PFSK-1 (cell line): ENCODE measurements at regions not wholly inside any gene's neighbourhood (a gene's known extent, or its start where the extent isn't known, plus 50 kb on each side); places are given as distances from the start of the nearest gene placed in this dataset.
A peak's percentile ranks its signal among the peaks of the same experiment; 100 is the strongest.

Experiments used
- FOXP2 ChIP-seq: optimal IDR thresholded peaks from 2 replicates; pipeline ENCODE3; 2011; ENCODE audit warnings: borderline replicate concordance, control low read depth, inconsistent platforms; ENCODE audit not compliant: insufficient read depth; ENCODE audit errors: extremely low read length, extremely low read depth
- POLR2AphosphoS5 ChIP-seq: IDR thresholded peaks from 2 replicates; pipeline ENCODE4 v1.6.1; 2012; ENCODE audit warnings: low read depth, mild to moderate bottlenecking, control low read depth, low read length, moderate library complexity
- SIN3A ChIP-seq: IDR thresholded peaks from 2 replicates; pipeline ENCODE4 v1.6.1; 2012; ENCODE audit warnings: mild to moderate bottlenecking, low read length, moderate library complexity, borderline replicate concordance; ENCODE audit not compliant: insufficient read depth
- TAF1 ChIP-seq: IDR thresholded peaks from 2 replicates; pipeline ENCODE4 v1.6.1; 2012; ENCODE audit warnings: low read length, control low read depth, borderline replicate concordance; ENCODE audit not compliant: insufficient read depth
- TF ChIP-seq, protein P1 (sequence below), 2 experiments: IDR thresholded peaks; 2 replicates each; pipeline versions ENCODE4 v1.6.1 to v1.8.0; 2011 to 2012; ENCODE audit warnings: low read depth in 2 of 2, low read length in 2 of 2, control low read depth in 1 of 2, inconsistent platforms in 1 of 2, mild to moderate bottlenecking in 1 of 2, moderate library complexity in 1 of 2; ENCODE audit not compliant: insufficient read depth in 1 of 2

DNA sequence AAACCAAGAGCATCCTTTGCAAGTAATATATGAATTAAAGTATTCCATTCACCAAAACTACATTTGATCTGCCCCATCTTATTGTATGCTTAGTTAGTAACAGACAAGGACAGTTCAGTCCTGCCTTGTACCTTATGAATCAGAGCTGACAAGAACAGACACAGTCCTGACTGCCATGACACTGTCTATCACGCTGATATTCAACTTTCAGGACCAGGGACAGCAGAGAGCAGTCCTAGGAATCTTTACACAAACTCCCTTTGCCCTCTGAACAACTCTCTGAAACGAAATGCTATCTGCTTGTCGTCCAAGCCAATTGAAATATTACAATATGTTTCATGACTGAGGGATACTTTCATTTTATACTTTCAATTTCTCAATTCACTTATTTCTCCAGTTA lies 268.6 kb upstream of the VCX start:
- TF ChIP-seq POLR2AphosphoS5 (no peak), TAF1 (no peak), FOXP2 (no peak), SIN3A (no peak)
- TF ChIP-seq, protein P1, sequence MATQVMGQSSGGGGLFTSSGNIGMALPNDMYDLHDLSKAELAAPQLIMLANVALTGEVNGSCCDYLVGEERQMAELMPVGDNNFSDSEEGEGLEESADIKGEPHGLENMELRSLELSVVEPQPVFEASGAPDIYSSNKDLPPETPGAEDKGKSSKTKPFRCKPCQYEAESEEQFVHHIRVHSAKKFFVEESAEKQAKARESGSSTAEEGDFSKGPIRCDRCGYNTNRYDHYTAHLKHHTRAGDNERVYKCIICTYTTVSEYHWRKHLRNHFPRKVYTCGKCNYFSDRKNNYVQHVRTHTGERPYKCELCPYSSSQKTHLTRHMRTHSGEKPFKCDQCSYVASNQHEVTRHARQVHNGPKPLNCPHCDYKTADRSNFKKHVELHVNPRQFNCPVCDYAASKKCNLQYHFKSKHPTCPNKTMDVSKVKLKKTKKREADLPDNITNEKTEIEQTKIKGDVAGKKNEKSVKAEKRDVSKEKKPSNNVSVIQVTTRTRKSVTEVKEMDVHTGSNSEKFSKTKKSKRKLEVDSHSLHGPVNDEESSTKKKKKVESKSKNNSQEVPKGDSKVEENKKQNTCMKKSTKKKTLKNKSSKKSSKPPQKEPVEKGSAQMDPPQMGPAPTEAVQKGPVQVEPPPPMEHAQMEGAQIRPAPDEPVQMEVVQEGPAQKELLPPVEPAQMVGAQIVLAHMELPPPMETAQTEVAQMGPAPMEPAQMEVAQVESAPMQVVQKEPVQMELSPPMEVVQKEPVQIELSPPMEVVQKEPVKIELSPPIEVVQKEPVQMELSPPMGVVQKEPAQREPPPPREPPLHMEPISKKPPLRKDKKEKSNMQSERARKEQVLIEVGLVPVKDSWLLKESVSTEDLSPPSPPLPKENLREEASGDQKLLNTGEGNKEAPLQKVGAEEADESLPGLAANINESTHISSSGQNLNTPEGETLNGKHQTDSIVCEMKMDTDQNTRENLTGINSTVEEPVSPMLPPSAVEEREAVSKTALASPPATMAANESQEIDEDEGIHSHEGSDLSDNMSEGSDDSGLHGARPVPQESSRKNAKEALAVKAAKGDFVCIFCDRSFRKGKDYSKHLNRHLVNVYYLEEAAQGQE (IDR thresholded peaks at IDR 0.05; ENCODE audit: insufficient read depth in 1 of 2, low read depth in 2 of 2, low read length in 2 of 2) = peak; percentile 77 to 96

DNA sequence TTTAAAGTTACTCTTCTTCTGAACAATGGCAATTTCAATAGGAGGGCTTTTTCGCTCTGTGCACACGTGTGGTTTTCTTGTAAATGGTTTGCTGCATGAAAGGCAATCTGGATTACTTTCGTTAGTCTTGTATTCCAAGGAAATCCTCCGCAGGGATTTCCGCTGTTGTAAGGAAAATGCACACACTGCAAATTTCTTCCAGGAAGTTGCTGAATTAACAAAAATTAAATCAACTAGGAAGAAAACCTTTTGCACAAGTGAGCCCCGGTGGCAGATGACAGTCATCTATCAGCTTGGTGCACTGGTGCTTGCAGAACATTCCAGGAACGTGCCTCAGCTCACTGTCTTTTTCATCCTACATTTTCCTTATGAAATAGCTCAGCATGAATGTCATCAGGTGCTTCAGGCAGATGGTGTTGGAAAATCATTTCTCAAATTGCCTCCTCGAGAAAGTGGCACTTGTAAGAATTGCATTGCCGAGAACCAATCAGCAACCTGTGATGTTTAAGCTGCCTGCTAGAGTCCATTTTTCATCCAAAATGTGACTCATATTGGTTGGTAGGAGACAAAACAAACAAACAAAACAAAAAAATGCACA lies 272.4 kb upstream of the VCX start:
- TF ChIP-seq POLR2AphosphoS5 (no peak), SIN3A (no peak), TAF1 (no peak), FOXP2 (no peak)
- TF ChIP-seq, protein P1 (IDR thresholded peaks at IDR 0.05; ENCODE audit: insufficient read depth in 1 of 2, low read depth in 2 of 2, low read length in 2 of 2) = no peak

DNA sequence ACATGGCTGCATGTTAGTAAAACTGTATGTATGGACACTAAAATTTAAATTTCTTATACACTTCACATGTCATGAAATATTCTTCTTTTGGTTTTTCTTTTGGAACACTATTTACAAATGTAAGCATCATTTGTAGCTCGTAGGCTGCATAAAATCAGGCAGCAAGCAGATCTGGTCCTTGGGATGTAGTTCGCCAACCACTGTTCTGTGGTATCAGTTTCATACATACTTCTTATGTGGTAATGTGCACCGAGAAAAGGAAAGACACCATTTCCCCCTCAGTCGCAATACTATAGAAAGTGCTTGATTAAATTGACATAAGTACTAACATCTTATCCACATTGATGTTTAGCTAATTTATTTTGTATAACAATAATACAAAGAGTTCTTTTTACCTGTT lies 274.4 kb upstream of the VCX start:
- TF ChIP-seq TAF1 (no peak), FOXP2 (no peak), POLR2AphosphoS5 (no peak), SIN3A (no peak)
- TF ChIP-seq, protein P1 (IDR thresholded peaks at IDR 0.05; ENCODE audit: insufficient read depth in 1 of 2, low read depth in 2 of 2, low read length in 2 of 2) = no peak

DNA sequence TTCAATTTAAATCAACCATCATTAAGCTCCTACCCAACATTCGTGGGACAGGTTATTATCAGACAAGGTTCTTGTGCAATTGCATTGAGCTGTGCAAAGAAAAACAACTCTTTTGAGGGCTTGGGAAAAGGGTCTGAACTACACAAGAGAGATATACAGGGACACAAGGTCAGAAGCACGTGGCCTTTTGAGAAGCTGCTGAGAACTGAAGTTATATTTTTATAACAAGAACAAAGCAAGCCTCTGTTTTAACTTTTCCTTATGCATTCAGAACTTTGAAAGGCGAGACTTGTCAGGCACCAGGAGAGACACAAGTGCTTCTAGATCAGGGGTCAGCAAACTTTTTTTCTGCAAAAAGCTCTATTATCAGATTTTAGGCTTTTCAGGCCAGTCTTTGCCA lies 274.8 kb upstream of the VCX start:
- TF ChIP-seq TAF1 (no peak), SIN3A (no peak), FOXP2 (no peak), POLR2AphosphoS5 (no peak)
- TF ChIP-seq, protein P1 (IDR thresholded peaks at IDR 0.05; ENCODE audit: insufficient read depth in 1 of 2, low read depth in 2 of 2, low read length in 2 of 2) = no peak

DNA sequence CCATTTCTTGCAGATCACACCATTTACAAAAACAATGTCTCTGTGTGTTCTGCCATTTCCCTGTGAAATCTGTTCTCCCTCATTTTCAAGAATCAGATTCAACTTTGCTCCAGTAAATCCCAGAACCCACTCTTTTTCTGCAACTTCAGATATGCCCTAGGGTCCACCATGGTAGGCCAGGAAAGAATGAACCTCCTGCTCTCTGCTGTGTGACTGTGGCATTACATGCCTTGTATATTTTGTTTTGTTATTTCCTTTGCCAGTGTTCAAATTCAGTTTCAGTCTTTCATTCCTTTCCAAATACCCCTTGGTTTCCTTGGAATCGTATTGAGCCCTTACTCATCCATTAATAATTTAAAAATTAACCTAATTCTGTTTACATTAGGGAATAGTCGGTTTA lies 290.2 kb upstream of the VCX start:
- no peak for TF ChIP-seq TAF1
- TF ChIP-seq FOXP2 = no peak
- TF ChIP-seq, protein P1 (IDR thresholded peaks at IDR 0.05; ENCODE audit: insufficient read depth in 1 of 2, low read depth in 2 of 2, low read length in 2 of 2) = no peak
- no peak for TF ChIP-seq POLR2AphosphoS5
- no peak for TF ChIP-seq SIN3A
